Activated naive CD4-positive, alpha-beta T cell treated with anti-CD3 and anti-CD28 coated beads, Interleukin-2, amount 50 U/mL, for 24 hours (primary cell): ENCODE measurements at regions not wholly inside any gene's neighbourhood (a gene's known extent, or its start where the extent isn't known, plus 50 kb on each side); places are given as distances from the start of the nearest gene placed in this dataset.

Experiments used
- H3K27ac Mint-ChIP-seq: one replicate; pipeline ENCODE4 v1.8.0; 2021; ENCODE audit warnings: mild to moderate bottlenecking, mixed read lengths
- H3K27me3 Mint-ChIP-seq: one replicate; pipeline ENCODE4 v1.8.0; 2021; ENCODE audit warnings: mixed read lengths
- H3K36me3 Mint-ChIP-seq: one replicate; pipeline ENCODE4 v1.8.0; 2021; ENCODE audit warnings: mixed read lengths
- H3K4me1 Mint-ChIP-seq: one replicate; pipeline ENCODE4 v1.8.0; 2021; ENCODE audit warnings: mixed read lengths
- H3K4me3 Mint-ChIP-seq: one replicate; pipeline ENCODE4 v1.8.0; 2021; ENCODE audit warnings: mild to moderate bottlenecking, mixed read lengths
- H3K9me3 Mint-ChIP-seq: one replicate; pipeline ENCODE4 v1.8.0; 2021; ENCODE audit warnings: mixed read lengths

- peaks cover 4% of the 10 kb centered on the region for H3K9me3 Mint-ChIP-seq
- H3K4me3 Mint-ChIP-seq, result no peak overlapping the region
- H3K27me3 Mint-ChIP-seq, result no peaks in the 10 kb centered on the region
- no peak overlapping the region for H3K27ac Mint-ChIP-seq
- H3K4me1 Mint-ChIP-seq, result no peaks in the 10 kb centered on the region
- H3K36me3 Mint-ChIP-seq, result no peaks in the 10 kb centered on the region
Measured at GRCh38 chr5:93189707-93190120, 391.3 kb downstream of the NR2F1-AS1 start.

- H3K27ac Mint-ChIP-seq, result no peak overlapping the region
- H3K27me3 Mint-ChIP-seq, result no peaks in the 10 kb centered on the region
- H3K4me1 Mint-ChIP-seq, result no peaks in the 10 kb centered on the region
- H3K36me3 Mint-ChIP-seq, result no peaks in the 10 kb centered on the region
- H3K4me3 Mint-ChIP-seq, result no peak overlapping the region
- H3K9me3 Mint-ChIP-seq, result peaks cover 4% of the 10 kb centered on the region
Measured at GRCh38 chr5:93188876-93189485, 392.0 kb downstream of the NR2F1-AS1 start.

- no peaks in the 10 kb centered on the region for H3K27me3 Mint-ChIP-seq
- H3K27ac Mint-ChIP-seq, result no peak overlapping the region
- H3K9me3 Mint-ChIP-seq, result peaks cover 4% of the 10 kb centered on the region
- H3K4me3 Mint-ChIP-seq, result no peak overlapping the region
- no peaks in the 10 kb centered on the region for H3K36me3 Mint-ChIP-seq
- no peaks in the 10 kb centered on the region for H3K4me1 Mint-ChIP-seq
Measured at GRCh38 chr5:93186076-93186682, 394.8 kb downstream of the NR2F1-AS1 start.

GRCh38 chr5:93184041-93184440, 397.0 kb downstream of the NR2F1-AS1 start:
- Mint-ChIP-seq H3K27me3 (no peaks in the 10 kb centered on the region), H3K9me3 (peaks cover 4% of the 10 kb centered on the region), H3K4me3 (no peak overlapping the region), H3K4me1 (no peaks in the 10 kb centered on the region), H3K36me3 (no peaks in the 10 kb centered on the region), H3K27ac (no peak overlapping the region)

- Mint-ChIP-seq H3K4me1 (no peaks in the 10 kb centered on the region), H3K4me3 (no peak overlapping the region), H3K9me3 (no peaks in the 10 kb centered on the region), H3K36me3 (no peaks in the 10 kb centered on the region), H3K27ac (no peak overlapping the region), H3K27me3 (no peaks in the 10 kb centered on the region)
Measured at GRCh38 chr5:93179466-93179865, 401.6 kb downstream of the NR2F1-AS1 start.

- Mint-ChIP-seq H3K4me3 (no peak overlapping the region), H3K4me1 (no peaks in the 10 kb centered on the region), H3K27ac (no peak overlapping the region), H3K36me3 (no peaks in the 10 kb centered on the region), H3K27me3 (no peaks in the 10 kb centered on the region), H3K9me3 (peaks cover 17% of the 10 kb centered on the region)
Measured at GRCh38 chr5:93174930-93175329, 406.1 kb downstream of the NR2F1-AS1 start.

- Mint-ChIP-seq H3K9me3 (peaks cover 6% of the 10 kb centered on the region), H3K4me1 (no peaks in the 10 kb centered on the region), H3K36me3 (no peaks in the 10 kb centered on the region), H3K27me3 (no peaks in the 10 kb centered on the region), H3K27ac (no peak overlapping the region), H3K4me3 (no peak overlapping the region)
Measured at GRCh38 chr5:93165559-93165958, 415.5 kb downstream of the NR2F1-AS1 start.

GRCh38 chr5:93164690-93165089, 416.3 kb downstream of the NR2F1-AS1 start:
- Mint-ChIP-seq H3K27ac (no peak overlapping the region), H3K9me3 (no peaks in the 10 kb centered on the region), H3K4me3 (no peak overlapping the region), H3K27me3 (no peaks in the 10 kb centered on the region), H3K36me3 (no peaks in the 10 kb centered on the region), H3K4me1 (no peaks in the 10 kb centered on the region)

- Mint-ChIP-seq H3K4me1 (no peaks in the 10 kb centered on the region), H3K36me3 (no peaks in the 10 kb centered on the region), H3K27me3 (no peaks in the 10 kb centered on the region), H3K9me3 (no peaks in the 10 kb centered on the region), H3K4me3 (no peak overlapping the region), H3K27ac (no peak overlapping the region)
Measured at GRCh38 chr5:93163010-93163663, 417.9 kb downstream of the NR2F1-AS1 start.

- no peak overlapping the region for H3K4me3 Mint-ChIP-seq
- no peak overlapping the region for H3K27ac Mint-ChIP-seq
- H3K36me3 Mint-ChIP-seq, result no peaks in the 10 kb centered on the region
- no peaks in the 10 kb centered on the region for H3K9me3 Mint-ChIP-seq
- H3K4me1 Mint-ChIP-seq, result no peaks in the 10 kb centered on the region
- H3K27me3 Mint-ChIP-seq, result no peaks in the 10 kb centered on the region
Measured at GRCh38 chr5:93161661-93162654, 419.1 kb downstream of the NR2F1-AS1 start.

- Mint-ChIP-seq H3K4me1 (no peaks in the 10 kb centered on the region), H3K27ac (no peak overlapping the region), H3K36me3 (no peaks in the 10 kb centered on the region), H3K27me3 (no peaks in the 10 kb centered on the region), H3K9me3 (no peaks in the 10 kb centered on the region), H3K4me3 (no peak overlapping the region)
Measured at GRCh38 chr5:93158841-93159240, 422.2 kb downstream of the NR2F1-AS1 start.

- Mint-ChIP-seq H3K27ac (no peak overlapping the region), H3K9me3 (no peaks in the 10 kb centered on the region)
Measured at GRCh38 chr5:93156566-93156965, 424.5 kb downstream of the NR2F1-AS1 start.

GRCh38 chr5:93154535-93154934, 426.5 kb downstream of the NR2F1-AS1 start:
- H3K4me1 Mint-ChIP-seq, result no peaks in the 10 kb centered on the region
- no peak overlapping the region for H3K4me3 Mint-ChIP-seq
- H3K27ac Mint-ChIP-seq, result no peak overlapping the region
- no peaks in the 10 kb centered on the region for H3K9me3 Mint-ChIP-seq
- H3K27me3 Mint-ChIP-seq, result no peaks in the 10 kb centered on the region
- no peaks in the 10 kb centered on the region for H3K36me3 Mint-ChIP-seq

More at GRCh38 chr5:93156566-93156965, 424.5 kb downstream of the NR2F1-AS1 start:
- Mint-ChIP-seq H3K27me3 (no peaks in the 10 kb centered on the region), H3K4me1 (no peaks in the 10 kb centered on the region), H3K36me3 (no peaks in the 10 kb centered on the region), H3K4me3 (no peak overlapping the region)

- H3K4me1 Mint-ChIP-seq, result no peaks in the 10 kb centered on the region
- no peaks in the 10 kb centered on the region for H3K9me3 Mint-ChIP-seq
- no peak overlapping the region for H3K4me3 Mint-ChIP-seq
- no peak overlapping the region for H3K27ac Mint-ChIP-seq
- no peaks in the 10 kb centered on the region for H3K36me3 Mint-ChIP-seq
- H3K27me3 Mint-ChIP-seq, result no peaks in the 10 kb centered on the region
Measured at GRCh38 chr5:93153461-93153860, 427.6 kb downstream of the NR2F1-AS1 start.

GRCh38 chr5:93151896-93152295, 429.1 kb downstream of the NR2F1-AS1 start:
- peaks cover 6% of the 10 kb centered on the region for H3K9me3 Mint-ChIP-seq
- no peaks in the 10 kb centered on the region for H3K27me3 Mint-ChIP-seq

More at GRCh38 chr5:93151896-93152295, 429.1 kb downstream of the NR2F1-AS1 start:
- Mint-ChIP-seq H3K27ac (no peak overlapping the region), H3K36me3 (no peaks in the 10 kb centered on the region), H3K4me1 (no peaks in the 10 kb centered on the region), H3K4me3 (no peak overlapping the region)
